Astrocyte of the cerebellum (primary cell): ENCODE measurements at regions not wholly inside any gene's neighbourhood (a gene's known extent, or its start where the extent isn't known, plus 50 kb on each side); places are given as distances from the start of the nearest gene placed in this dataset.

Experiments used
- DNase-seq: peaks from one replicate; pipeline ENCODE4 v3.0.0-alpha.2; 2011; ENCODE audit warnings: low read depth
- H3K4me3 ChIP-seq: 2 replicates; pipeline ENCODE4 v1.5.1; 2011; ENCODE audit warnings: mild to moderate bottlenecking, low read depth, low read length, moderate library complexity
- in situ Hi-C: cut with HindIII; loops from 2 replicates; pipeline ENCODE4 v1.10.0; 2017; ENCODE audit warnings: low sequenced_read_pairs
- TF ChIP-seq, protein P1 (sequence below): IDR thresholded peaks from 2 replicates; pipeline ENCODE4 v1.5.1; 2012; ENCODE audit warnings: low read length, low read depth, moderate library complexity, mild to moderate bottlenecking; ENCODE audit errors: missing control alignments

- no peak overlapping the region for H3K4me3 ChIP-seq
- in situ Hi-C loops: no loop called here
- TF ChIP-seq, protein P1, sequence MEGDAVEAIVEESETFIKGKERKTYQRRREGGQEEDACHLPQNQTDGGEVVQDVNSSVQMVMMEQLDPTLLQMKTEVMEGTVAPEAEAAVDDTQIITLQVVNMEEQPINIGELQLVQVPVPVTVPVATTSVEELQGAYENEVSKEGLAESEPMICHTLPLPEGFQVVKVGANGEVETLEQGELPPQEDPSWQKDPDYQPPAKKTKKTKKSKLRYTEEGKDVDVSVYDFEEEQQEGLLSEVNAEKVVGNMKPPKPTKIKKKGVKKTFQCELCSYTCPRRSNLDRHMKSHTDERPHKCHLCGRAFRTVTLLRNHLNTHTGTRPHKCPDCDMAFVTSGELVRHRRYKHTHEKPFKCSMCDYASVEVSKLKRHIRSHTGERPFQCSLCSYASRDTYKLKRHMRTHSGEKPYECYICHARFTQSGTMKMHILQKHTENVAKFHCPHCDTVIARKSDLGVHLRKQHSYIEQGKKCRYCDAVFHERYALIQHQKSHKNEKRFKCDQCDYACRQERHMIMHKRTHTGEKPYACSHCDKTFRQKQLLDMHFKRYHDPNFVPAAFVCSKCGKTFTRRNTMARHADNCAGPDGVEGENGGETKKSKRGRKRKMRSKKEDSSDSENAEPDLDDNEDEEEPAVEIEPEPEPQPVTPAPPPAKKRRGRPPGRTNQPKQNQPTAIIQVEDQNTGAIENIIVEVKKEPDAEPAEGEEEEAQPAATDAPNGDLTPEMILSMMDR: no peak
- DNase-seq: no peak
These were observed 328.4 kb upstream of the POU3F1 start for GRCh38 chr1:38375035-38375434.

GRCh38 chr1:38371505-38371844 lies 324.9 kb upstream of the POU3F1 start:
- in situ Hi-C loops: no loop called here
- TF ChIP-seq, protein P1: no peak
- DNase-seq: no peak
- H3K4me3 ChIP-seq: no peak overlapping the region

- DNase-seq: no peak
- in situ Hi-C loops: no loop called here
- TF ChIP-seq, protein P1: no peak
These were observed 324.3 kb upstream of the POU3F1 start for GRCh38 chr1:38370716-38371504.

GRCh38 chr1:38365242-38365641 lies 318.6 kb upstream of the POU3F1 start:
- TF ChIP-seq, protein P1: no peak
- in situ Hi-C loops: no loop called here
- DNase-seq: no peak
- no peak overlapping the region for H3K4me3 ChIP-seq

More at GRCh38 chr1:38370716-38371504, 324.3 kb upstream of the POU3F1 start:
- H3K4me3 ChIP-seq: no peak overlapping the region

DNA sequence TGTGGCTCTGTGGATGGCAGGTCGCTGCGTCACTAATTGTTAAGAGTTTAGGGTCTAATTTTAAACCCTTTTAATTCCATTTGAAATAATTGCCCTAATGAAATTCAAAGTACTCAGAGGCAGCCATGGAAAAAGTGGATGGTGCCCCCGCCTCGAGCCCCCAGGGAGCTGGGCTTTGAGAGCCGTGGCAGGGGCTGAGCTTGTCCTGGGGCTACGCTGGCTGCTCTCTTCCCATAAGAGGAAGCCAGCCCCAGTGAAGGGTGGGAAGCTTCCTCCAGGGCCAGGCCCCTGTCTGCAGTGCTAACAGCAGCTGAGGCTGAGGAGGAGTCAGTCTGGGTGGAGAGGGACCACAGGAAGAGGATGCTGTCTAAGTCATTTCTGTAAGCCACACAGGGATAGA lies 315.0 kb upstream of the POU3F1 start:
- in situ Hi-C loops: no loop called here
- TF ChIP-seq, protein P1: no peak
- DNase-seq: no peak

GRCh38 chr1:38360807-38361206 lies 314.2 kb upstream of the POU3F1 start:
- DNase-seq: no peak
- no peak overlapping the region for H3K4me3 ChIP-seq
- TF ChIP-seq, protein P1: no peak
- in situ Hi-C loops: no loop called here

More for the DNA sequence above, 315.0 kb upstream of the POU3F1 start:
- no peak overlapping the region for H3K4me3 ChIP-seq
